ENCODE measurements at regions not wholly inside any gene's neighbourhood (a gene's known extent, or its start where the extent isn't known, plus 50 kb on each side); places are given as distances from the start of the nearest gene placed in this dataset.

- intact Hi-C loops (cut with DNase I): no loop called here
- WGBS, 3 donors: 74 to 78% (median 74%) methylated on average over 2 of the region's 2 CpGs
- no peak for DNase-seq
Observed at GRCh38 chr3:146770301-146770700, 165.2 kb upstream of the PLSCR5 start.

GRCh38 chr3:146757759-146758158, 152.6 kb upstream of the PLSCR5 start:
- Histone ChIP-seq H3K4me3 (no peak overlapping the region), H3K27me3 (ENCODE audit: insufficient read depth in 3 of 3, low read length in 2 of 3) (no peaks in the 10 kb centered on the region), H3K9me3 (no peaks in the 10 kb centered on the region), H3K4me1 (no peaks in the 10 kb centered on the region), H3K36me3 (ENCODE audit: insufficient read depth in 1 of 2, low read depth in 1 of 2) (no peaks in the 10 kb centered on the region), H3K27ac (no peak overlapping the region)
- WGBS, 3 donors: 88 to 91% (median 89%) methylated on average over 1 of the region's 1 CpG
- ATAC-seq (no peak), DNase-seq (no peak)
- TF ChIP-seq CTCF (IDR thresholded peaks at IDR 0.05): no peak
- intact Hi-C loops (cut with DNase I): no loop called here

More at GRCh38 chr3:146770301-146770700, 165.2 kb upstream of the PLSCR5 start:
- H3K4me1 ChIP-seq: no peaks in the 10 kb centered on the region
- H3K4me3 ChIP-seq: no peak overlapping the region
- ATAC-seq: no peak
- H3K27ac ChIP-seq: no peak overlapping the region
- H3K36me3 ChIP-seq (ENCODE audit: insufficient read depth in 1 of 2, low read depth in 1 of 2): no peaks in the 10 kb centered on the region
- H3K27me3 ChIP-seq (ENCODE audit: insufficient read depth in 3 of 3, low read length in 2 of 3): no peaks in the 10 kb centered on the region
- no peak for TF ChIP-seq CTCF (IDR thresholded peaks at IDR 0.05)
- H3K9me3 ChIP-seq: no peaks in the 10 kb centered on the region

- ATAC-seq (no peak), DNase-seq (no peak)
- no peak overlapping the region for H3K4me3 ChIP-seq
- H3K9me3 ChIP-seq: peaks cover 9% of the 10 kb centered on the region
- H3K4me1 ChIP-seq: no peaks in the 10 kb centered on the region
- H3K27ac ChIP-seq: no peak overlapping the region
- TF ChIP-seq CTCF (IDR thresholded peaks at IDR 0.05): no peak
- no peaks in the 10 kb centered on the region for H3K36me3 ChIP-seq (ENCODE audit: insufficient read depth in 1 of 2, low read depth in 1 of 2)
- H3K27me3 ChIP-seq (ENCODE audit: insufficient read depth in 3 of 3, low read length in 2 of 3): no peaks in the 10 kb centered on the region
- intact Hi-C loops (cut with DNase I): no loop called here
- 68 to 72% (median 69%) methylated on average over 2 of the region's 2 CpGs for WGBS, 3 donors
Observed at GRCh38 chr3:146750196-146750595, 145.1 kb upstream of the PLSCR5 start.

- no peak overlapping the region for H3K4me3 ChIP-seq
- WGBS, 3 donors: 29 to 34% (median 30%) methylated on average over 4 of the region's 4 CpGs
- peaks cover 9% of the 10 kb centered on the region for H3K9me3 ChIP-seq
- no peak overlapping the region for H3K27ac ChIP-seq
- no peak for TF ChIP-seq CTCF (IDR thresholded peaks at IDR 0.05)
- no peak for DNase-seq
- no peak for ATAC-seq
- no peaks in the 10 kb centered on the region for H3K36me3 ChIP-seq (ENCODE audit: insufficient read depth in 1 of 2, low read depth in 1 of 2)
- no peaks in the 10 kb centered on the region for H3K27me3 ChIP-seq (ENCODE audit: insufficient read depth in 3 of 3, low read length in 2 of 3)
- H3K4me1 ChIP-seq: no peaks in the 10 kb centered on the region
- intact Hi-C loops (cut with DNase I): no loop called here
Observed at GRCh38 chr3:146747928-146748327, 142.8 kb upstream of the PLSCR5 start.

GRCh38 chr3:146747051-146747450, 141.9 kb upstream of the PLSCR5 start:
- no peak for TF ChIP-seq CTCF (IDR thresholded peaks at IDR 0.05)
- Histone ChIP-seq H3K27ac (no peak overlapping the region), H3K36me3 (ENCODE audit: insufficient read depth in 1 of 2, low read depth in 1 of 2) (no peaks in the 10 kb centered on the region), H3K27me3 (ENCODE audit: insufficient read depth in 3 of 3, low read length in 2 of 3) (no peaks in the 10 kb centered on the region), H3K4me3 (no peak overlapping the region), H3K9me3 (peaks cover 9% of the 10 kb centered on the region), H3K4me1 (no peaks in the 10 kb centered on the region)
- intact Hi-C loops (cut with DNase I): no loop called here
- no peak for ATAC-seq
- DNase-seq: no peak

Measured in psoas muscle (tissue), 7 donors.